ENCODE measurements at regions not wholly inside any gene's neighbourhood (a gene's known extent, or its start where the extent isn't known, plus 50 kb on each side); places are given as distances from the start of the nearest gene placed in this dataset.

- DNase-seq, result no peak
Observed at GRCh38 chr9:108392877-108393276, 462.9 kb downstream of the ACTL7B start.

GRCh38 chr9:108389056-108389455 lies 466.7 kb downstream of the ACTL7B start:
- no peak for DNase-seq

DNA sequence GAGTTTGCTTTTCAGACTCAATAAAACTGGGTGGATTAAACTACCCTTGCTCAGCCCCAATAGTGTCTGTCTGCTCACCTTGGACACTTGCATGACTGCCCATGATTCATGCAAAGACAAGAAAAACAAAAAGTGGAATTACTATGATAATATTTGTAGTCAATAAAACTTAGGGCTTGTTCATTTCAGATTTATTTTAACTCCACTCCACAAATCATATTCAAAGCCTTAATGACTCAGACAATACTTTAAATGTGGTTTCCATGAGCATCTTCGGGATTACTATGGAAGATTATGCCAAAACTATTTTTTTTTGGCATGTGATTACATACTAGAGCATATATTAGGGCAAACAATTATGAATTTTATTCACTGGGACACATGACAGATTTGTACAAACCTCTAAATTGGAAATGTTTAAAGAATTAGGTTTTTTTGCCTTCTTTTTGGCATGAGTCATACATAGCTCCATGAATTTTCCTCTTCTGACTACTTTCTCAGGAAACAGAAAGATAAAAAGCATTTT lies 468.9 kb downstream of the ACTL7B start:
- no peak for DNase-seq

DNA sequence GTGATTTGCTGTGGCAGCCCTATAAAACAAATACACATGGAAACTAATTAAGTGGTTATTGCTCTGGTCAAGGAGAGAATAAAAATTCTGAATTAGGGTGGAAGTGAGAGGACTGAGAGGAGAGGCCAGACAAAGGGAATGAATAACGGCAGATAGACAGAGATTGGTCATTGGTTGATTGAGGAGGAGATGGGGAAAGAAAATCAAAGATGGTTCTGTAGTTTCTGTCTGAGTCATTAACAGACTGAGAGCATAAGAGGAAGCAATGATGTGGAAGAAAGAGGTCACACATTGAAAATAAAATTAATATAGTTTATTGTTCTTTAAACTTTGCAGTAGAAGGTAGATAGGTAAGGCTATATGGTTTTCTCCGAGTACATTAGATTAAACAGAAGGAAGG lies 469.8 kb downstream of the ACTL7B start:
- DNase-seq, result no peak

GRCh38 chr9:108383796-108384195 lies 472.0 kb downstream of the ACTL7B start:
- DNase-seq, result no peak

- DNase-seq, result no peak
Observed at GRCh38 chr9:108382310-108382709, 473.5 kb downstream of the ACTL7B start.

DNA sequence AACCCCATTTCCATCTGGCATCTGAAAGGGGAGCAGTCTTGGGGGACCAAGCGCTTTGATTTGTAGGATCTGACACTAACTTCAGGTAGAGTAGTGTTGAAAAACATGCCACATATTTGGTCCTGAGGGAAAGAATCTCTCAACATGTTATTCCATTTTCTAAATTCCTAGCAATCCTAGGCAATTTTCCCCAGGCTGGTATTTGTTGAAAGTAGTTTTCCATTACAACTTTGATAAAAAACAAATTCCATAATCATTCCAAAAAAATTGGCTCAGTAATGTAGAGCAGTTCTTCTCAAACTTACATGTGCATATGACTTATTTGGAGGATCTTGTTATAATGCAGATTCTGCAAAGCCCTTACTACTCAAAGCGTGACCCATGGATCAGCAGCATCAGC lies 477.9 kb downstream of the ACTL7B start:
- DNase-seq, result no peak

- DNase-seq, result no peak
Observed at GRCh38 chr9:108377382-108377781, 478.4 kb downstream of the ACTL7B start.

DNA sequence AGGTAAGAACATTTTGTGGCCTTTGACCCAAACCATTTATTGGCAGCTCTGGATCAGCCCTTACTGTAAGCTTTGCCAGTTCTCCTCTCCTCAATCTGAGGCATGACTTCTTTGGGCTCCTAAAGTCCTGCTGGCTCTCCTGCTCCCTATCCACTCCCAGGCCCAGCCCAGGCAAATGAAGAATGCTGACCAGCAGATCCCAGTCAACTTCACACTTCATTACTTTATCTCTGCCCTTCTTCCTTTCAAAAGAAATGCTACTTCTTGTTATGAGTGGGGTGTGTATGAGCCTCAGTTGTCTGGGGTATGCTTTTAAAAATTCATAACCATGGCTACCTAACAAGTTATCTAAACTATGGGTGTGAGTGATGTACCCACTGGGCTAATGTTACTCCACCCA lies 479.6 kb downstream of the ACTL7B start:
- no peak for DNase-seq

DNA sequence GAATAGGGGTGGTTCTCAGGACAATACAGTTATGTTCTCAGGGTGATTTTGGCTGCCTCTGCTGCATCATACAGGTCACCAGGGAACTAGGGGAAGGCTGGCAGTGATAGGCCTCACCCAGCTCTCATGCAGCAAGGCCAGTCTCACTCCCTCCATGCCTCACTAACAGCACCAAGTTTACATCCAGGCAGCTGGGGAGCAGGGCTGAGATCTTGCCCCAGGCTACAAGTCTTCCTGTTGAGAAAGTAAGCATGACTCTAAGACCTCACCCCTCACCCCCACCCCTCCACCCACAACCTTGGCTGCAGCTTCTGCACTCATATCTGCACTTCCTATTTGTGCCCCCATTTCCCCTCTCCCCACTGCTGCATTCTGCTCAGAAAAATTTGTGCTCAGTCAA lies 481.2 kb downstream of the ACTL7B start:
- no peak for DNase-seq

DNA sequence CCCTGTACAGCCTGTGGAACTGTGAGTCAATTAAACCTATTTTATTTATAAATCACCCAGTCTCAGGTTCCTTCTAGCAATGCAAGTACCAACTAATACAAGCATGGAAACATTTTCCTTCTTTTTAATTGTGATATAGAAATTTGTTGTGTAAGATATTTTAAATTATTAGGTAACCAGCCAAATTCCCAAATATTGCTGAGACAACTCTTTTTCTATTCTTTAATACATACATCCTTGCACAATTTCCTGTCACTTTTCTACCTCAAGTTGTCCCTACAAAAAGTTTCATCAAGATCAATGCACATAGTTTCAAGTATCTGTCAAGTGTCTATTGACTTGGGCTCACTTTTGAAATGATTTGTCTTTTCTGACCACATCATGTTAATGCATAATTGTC lies 488.6 kb downstream of the ACTL7B start:
- no peak for DNase-seq

- DNase-seq, result peak; percentile 56
Observed at GRCh38 chr9:108363311-108363710, 492.5 kb downstream of the ACTL7B start.

DNA sequence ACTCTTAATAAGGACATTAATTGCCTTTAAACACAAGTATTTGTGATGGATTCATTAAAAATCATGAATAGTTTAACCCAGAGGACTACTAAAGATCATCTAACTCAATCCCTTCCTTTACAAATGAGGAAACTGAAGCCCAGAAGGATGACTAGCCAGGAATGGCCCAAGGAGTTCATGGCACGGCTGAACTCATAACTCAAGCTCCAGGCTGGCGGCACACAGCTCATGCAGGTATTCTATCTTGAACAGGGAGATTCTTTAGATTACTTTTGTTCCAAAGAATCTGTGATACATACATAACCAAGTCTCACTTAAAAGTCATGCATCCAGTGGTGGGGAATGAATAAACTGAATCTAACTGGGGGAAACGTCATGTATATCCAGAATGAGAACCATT lies 495.5 kb downstream of the ACTL7B start:
- DNase-seq, result no peak

GRCh38 chr9:108356806-108357205 lies 499.0 kb downstream of the ACTL7B start:
- no peak for DNase-seq

GRCh38 chr9:108351571-108351970 lies 504.2 kb downstream of the ACTL7B start:
- DNase-seq, result no peak

DNA sequence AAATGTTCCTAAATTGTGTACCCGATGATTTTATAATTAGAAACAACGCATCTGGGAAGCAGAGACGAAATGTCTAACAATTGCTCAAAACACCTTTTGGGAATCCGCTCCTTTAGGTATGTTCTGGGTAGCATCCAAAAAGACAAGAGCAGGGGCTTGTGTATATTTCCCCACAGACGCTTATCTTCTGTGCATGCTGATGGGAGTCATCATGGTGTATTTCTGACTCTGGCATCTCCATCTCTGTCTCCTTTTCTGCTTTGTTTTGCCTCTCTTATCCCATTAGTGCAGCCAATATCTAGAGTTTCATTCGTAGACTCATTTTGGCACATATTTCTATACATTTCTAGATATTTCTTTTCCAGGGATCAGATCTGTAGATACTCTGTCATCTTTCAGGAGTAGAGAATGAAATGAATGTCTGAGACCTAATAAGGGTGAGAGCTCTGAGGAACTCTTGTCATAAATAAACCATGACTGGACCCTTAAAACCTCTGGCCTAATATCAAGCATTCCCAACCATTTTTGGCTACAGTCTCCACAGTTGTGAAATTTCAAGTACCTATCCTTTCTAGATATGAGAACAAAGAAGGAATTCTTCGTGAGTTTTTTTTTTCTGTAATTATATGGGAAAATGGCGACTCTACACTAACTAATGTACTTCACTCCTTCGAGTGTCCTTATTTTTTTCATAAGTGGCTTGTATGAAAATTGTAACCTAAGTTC lies 508.2 kb downstream of the ACTL7B start:
- no peak for DNase-seq

- peak; percentile 8 for DNase-seq
Observed at GRCh38 chr9:108345826-108346225, 510.0 kb downstream of the ACTL7B start.

DNA sequence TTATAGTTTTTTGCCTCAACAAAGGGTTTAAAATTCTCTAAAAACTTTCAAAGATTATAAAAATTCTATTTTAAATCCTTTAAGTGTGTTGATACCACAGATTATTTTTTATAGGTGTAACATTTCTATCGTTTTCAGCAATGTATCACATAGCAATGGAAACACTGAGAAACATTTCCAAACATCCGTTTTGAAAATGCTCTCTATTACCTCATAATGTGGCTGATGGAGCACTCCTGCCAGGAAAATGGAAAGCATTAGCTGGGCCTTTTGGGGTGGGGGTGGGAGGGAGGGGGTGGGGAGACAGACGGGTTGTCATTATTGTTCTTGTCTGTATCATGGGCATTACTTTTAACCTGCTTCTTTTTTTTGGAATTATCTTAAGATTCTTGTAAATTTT lies 516.5 kb downstream of the ACTL7B start:
- DNase-seq, result no peak

- DNase-seq, result peak; percentile 3
Observed at GRCh38 chr9:108336575-108336974, 519.2 kb downstream of the ACTL7B start.

GRCh38 chr9:108333530-108333983 lies 522.2 kb downstream of the ACTL7B start:
- DNase-seq, result no peak

GRCh38 chr9:108331596-108331995 lies 524.2 kb downstream of the ACTL7B start:
- DNase-seq, result no peak

DNA sequence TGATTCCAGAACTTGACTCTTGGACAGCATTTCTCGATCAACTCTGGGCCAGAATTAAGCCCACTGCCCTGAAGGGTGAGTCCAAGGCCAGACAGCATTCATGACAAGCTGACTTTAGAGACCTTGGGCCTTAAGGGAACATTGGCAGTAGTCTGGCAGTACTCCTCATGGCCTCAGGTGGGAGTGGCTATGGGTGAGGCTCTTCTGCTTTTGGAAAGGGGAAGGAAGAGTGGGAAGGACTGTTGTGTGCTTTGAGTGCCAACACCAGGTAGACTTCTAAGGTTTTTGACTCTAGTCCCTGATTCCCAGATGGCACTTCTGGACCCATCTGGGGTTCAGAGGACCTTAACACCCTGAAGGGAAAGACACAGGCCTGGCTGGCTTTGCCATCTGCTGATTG lies 530.4 kb downstream of the ACTL7B start:
- DNase-seq, result no peak

- no peak for DNase-seq
Observed at GRCh38 chr9:108323615-108324014, 532.2 kb downstream of the ACTL7B start.

DNA sequence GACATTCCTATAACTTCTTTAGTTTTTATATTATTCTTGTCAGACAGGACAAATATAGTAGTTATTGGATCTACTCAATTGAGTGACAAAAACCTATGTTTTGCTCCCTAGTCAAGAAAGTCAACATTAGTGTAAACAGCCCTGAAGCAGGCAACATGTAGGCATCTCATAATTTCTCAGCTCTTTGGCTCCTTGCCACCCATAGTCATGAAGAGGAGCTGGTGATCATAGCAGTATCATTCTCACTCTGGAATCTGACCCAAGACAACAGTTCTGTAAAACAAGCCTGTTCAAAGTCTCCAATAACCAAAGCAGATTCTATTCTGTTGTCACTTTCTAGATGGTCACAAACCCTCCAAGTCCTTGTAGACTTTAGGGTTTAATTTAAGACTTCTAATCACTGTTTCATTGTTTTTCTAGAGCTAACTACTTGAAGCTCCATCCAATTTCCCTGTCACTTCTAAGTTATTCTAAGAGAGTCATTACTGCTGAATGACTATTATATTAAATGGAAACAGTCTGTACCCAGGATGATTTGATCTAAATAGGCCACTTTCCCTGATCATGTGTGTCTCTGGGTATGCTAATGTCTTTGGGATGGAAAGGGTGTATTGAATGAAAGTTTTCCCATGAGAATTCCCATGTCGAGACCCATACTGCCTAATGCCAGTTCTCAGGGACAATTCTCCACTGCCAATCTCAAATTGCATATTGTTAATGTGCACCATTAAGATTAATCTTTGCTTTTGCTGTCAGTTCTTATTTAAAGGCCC lies 533.3 kb downstream of the ACTL7B start:
- no peak for DNase-seq

Data from NCI-H526 treated with DMSO at 0.1 percent for 48 hours (cell line).